Endodermal cell (in vitro differentiated cells): ENCODE measurements at regions not wholly inside any gene's neighbourhood (a gene's known extent, or its start where the extent isn't known, plus 50 kb on each side); places are given as distances from the start of the nearest gene placed in this dataset.
"Not testable (repeated sequence)": the region's sequence is repeated elsewhere in the genome, so short reads cannot be mapped to it uniquely, and the experiment has no call there.

Source experiments
- DNase-seq: peaks from one replicate; pipeline ENCODE4 v3.0.0-alpha.2; 2017
- H3K27ac ChIP-seq: 2 replicates; pipeline ENCODE4 v1.5.1; 2013; ENCODE audit warnings: mild to moderate bottlenecking, low read depth, low read length, moderate library complexity
- H3K27me3 ChIP-seq: 2 replicates; pipeline ENCODE4 v1.6.1; 2013; ENCODE audit warnings: mild to moderate bottlenecking, low read length, moderate library complexity; ENCODE audit not compliant: insufficient read depth, control insufficient read depth, poor library complexity, severe bottlenecking
- H3K36me3 ChIP-seq: 2 replicates; pipeline ENCODE4 v1.7.0; 2013; ENCODE audit warnings: mild to moderate bottlenecking, low read length, moderate library complexity; ENCODE audit not compliant: control insufficient read depth, insufficient read depth
- H3K4me1 ChIP-seq: one replicate; pipeline ENCODE4 v1.7.0; 2013; ENCODE audit warnings: low read length; ENCODE audit not compliant: control insufficient read depth, insufficient read depth
- H3K4me3 ChIP-seq: 2 replicates; pipeline ENCODE4 v1.5.1; 2013; ENCODE audit warnings: mild to moderate bottlenecking, low read length, moderate library complexity
- H3K9ac ChIP-seq: 2 replicates; pipeline ENCODE4 v1.6.1; 2013; ENCODE audit warnings: mild to moderate bottlenecking, low read length, moderate library complexity; ENCODE audit not compliant: poor library complexity, severe bottlenecking; ENCODE audit errors: extremely low read depth
- H3K9me3 ChIP-seq: 2 replicates; pipeline ENCODE4 v1.6.1; 2013; ENCODE audit warnings: mild to moderate bottlenecking, low read length, moderate library complexity; ENCODE audit not compliant: control insufficient read depth
- H3K27ac Mint-ChIP-seq: 2 replicates; pipeline ENCODE4 v1.8.0; 2020; ENCODE audit warnings: mixed read lengths
- H3K27me3 Mint-ChIP-seq: 2 replicates; pipeline ENCODE4 v1.8.0; 2021; ENCODE audit warnings: mild to moderate bottlenecking, mixed read lengths; ENCODE audit not compliant: insufficient read depth
- H3K36me3 Mint-ChIP-seq: 2 replicates; pipeline ENCODE4 v1.8.0; 2020; ENCODE audit warnings: low read depth, mixed read lengths
- H3K4me1 Mint-ChIP-seq: 2 replicates; pipeline ENCODE4 v1.8.0; 2020; ENCODE audit warnings: mixed read lengths
- H3K4me3 Mint-ChIP-seq: 2 replicates; pipeline ENCODE4 v1.8.0; 2020; ENCODE audit warnings: mild to moderate bottlenecking, moderate library complexity, mixed read lengths
- H3K9me3 Mint-ChIP-seq: 2 replicates; pipeline ENCODE4 v1.8.0; 2020; ENCODE audit warnings: mild to moderate bottlenecking, mixed read lengths
- CTCF ChIP-seq: fragments of 200-600 bp; sonication (generic); conservative IDR thresholded peaks from 2 replicates; pipeline ENCODE4 v1.5.0; 2021; ENCODE audit warnings: antibody characterized with exemption, mild to moderate bottlenecking
- WGBS, 2 experiments: methylation state at CpG; one replicate each; pipeline versions ENCODE4 v1.1.5 to v1.1.7; 2013; ENCODE audit warnings: missing lambda C conversion rate in 2 of 2, mixed read lengths in 1 of 2; ENCODE audit not compliant: insufficient coverage in 1 of 2, insufficient read length in 1 of 2; 5-methylcytosine and 5-hydroxymethylcytosine counted together

- TF ChIP-seq CTCF = no peak
- H3K9me3 Mint-ChIP-seq = peaks cover 10% of the 10 kb centered on the region
- no peaks in the 10 kb centered on the region for H3K27me3 Mint-ChIP-seq
- H3K4me1 Mint-ChIP-seq = no peaks in the 10 kb centered on the region
- H3K4me3 Mint-ChIP-seq = no peak overlapping the region
- no peaks in the 10 kb centered on the region for H3K36me3 Mint-ChIP-seq
- Histone ChIP-seq H3K27me3 (no peaks in the 10 kb centered on the region), H3K4me3 (no peak overlapping the region), H3K27ac (no peak overlapping the region), H3K9ac (no peak overlapping the region), H3K4me1 (no peaks in the 10 kb centered on the region), H3K9me3 (no peaks in the 10 kb centered on the region), H3K36me3 (no peaks in the 10 kb centered on the region)
- DNase-seq = no peak
- H3K27ac Mint-ChIP-seq = no peak overlapping the region
- 78 to 82% methylated on average over 2 to 3 of the region's 3 CpGs for WGBS, 2 experiments
These were observed 247.3 kb upstream of the NSMCE3 start for GRCh38 chr15:29516929-29517328.

GRCh38 chr15:29514926-29515325 lies 245.3 kb upstream of the NSMCE3 start:
- 92 to 94% methylated on average over 4 of the region's 4 CpGs for WGBS, 2 experiments
- Histone ChIP-seq H3K4me1 (no peaks in the 10 kb centered on the region), H3K9me3 (no peaks in the 10 kb centered on the region), H3K4me3 (no peak overlapping the region), H3K9ac (no peak overlapping the region), H3K27ac (no peak overlapping the region), H3K36me3 (no peaks in the 10 kb centered on the region), H3K27me3 (no peaks in the 10 kb centered on the region)
- H3K4me1 Mint-ChIP-seq = no peaks in the 10 kb centered on the region
- H3K4me3 Mint-ChIP-seq = no peak overlapping the region
- no peaks in the 10 kb centered on the region for H3K27me3 Mint-ChIP-seq
- peaks cover 19% of the 10 kb centered on the region for H3K9me3 Mint-ChIP-seq
- no peak for DNase-seq
- H3K36me3 Mint-ChIP-seq = no peaks in the 10 kb centered on the region
- H3K27ac Mint-ChIP-seq = no peak overlapping the region
- TF ChIP-seq CTCF = no peak

- TF ChIP-seq CTCF = no peak
- H3K27ac Mint-ChIP-seq = no peak overlapping the region
- Histone ChIP-seq H3K36me3 (no peaks in the 10 kb centered on the region), H3K27me3 (no peaks in the 10 kb centered on the region), H3K4me1 (no peaks in the 10 kb centered on the region), H3K27ac (no peak overlapping the region), H3K4me3 (no peak overlapping the region), H3K9me3 (no peaks in the 10 kb centered on the region), H3K9ac (no peak overlapping the region)
- H3K4me1 Mint-ChIP-seq = no peaks in the 10 kb centered on the region
- peaks cover 31% of the 10 kb centered on the region for H3K9me3 Mint-ChIP-seq
- H3K4me3 Mint-ChIP-seq = no peak overlapping the region
- H3K27me3 Mint-ChIP-seq = no peaks in the 10 kb centered on the region
- DNase-seq = no peak
- 82% methylated on average over 2 of the region's 4 CpGs; no CpG with 5 or more reads in 1 of the 2 experiments for WGBS, 2 experiments
- H3K36me3 Mint-ChIP-seq = no peaks in the 10 kb centered on the region
These were observed 242.0 kb upstream of the NSMCE3 start for GRCh38 chr15:29511663-29512062.

DNA sequence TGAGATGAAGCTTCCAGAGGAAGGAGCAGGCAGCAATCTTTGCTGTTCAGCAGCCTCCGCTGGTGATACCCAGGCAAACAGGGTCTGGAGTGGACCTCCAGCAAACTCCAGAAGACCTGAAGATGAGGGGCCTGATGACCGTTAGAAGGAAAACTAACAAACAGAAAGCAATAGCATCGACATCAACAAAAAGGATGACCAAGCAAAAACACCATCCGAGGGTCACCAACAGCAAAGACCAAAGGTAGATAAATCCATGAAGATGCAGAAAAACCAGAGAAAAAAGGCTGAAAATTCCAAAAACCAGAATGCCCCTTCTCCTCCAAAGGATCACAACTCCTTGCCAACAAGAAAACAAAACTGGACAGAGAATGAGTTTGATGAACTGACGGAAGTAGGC lies 235.9 kb upstream of the NSMCE3 start:
- H3K36me3 Mint-ChIP-seq, H3K4me1 ChIP-seq, H3K4me1 Mint-ChIP-seq, H3K9ac ChIP-seq, DNase-seq, H3K4me3 Mint-ChIP-seq, H3K27ac Mint-ChIP-seq, H3K4me3 ChIP-seq, H3K27me3 Mint-ChIP-seq, H3K36me3 ChIP-seq, H3K9me3 ChIP-seq, H3K27me3 ChIP-seq, H3K27ac ChIP-seq: not testable (repeated sequence)
- peaks cover 27% of the 10 kb centered on the region for H3K9me3 Mint-ChIP-seq
- WGBS, 2 experiments = 94 to 100% methylated on average over 5 of the region's 5 CpGs
